Glutamatergic neuron (in vitro differentiated cells): ENCODE measurements at regions not wholly inside any gene's neighbourhood (a gene's known extent, or its start where the extent isn't known, plus 50 kb on each side); places are given as distances from the start of the nearest gene placed in this dataset.
A peak's percentile ranks its signal among the peaks of the same experiment; 100 is the strongest.

Experiments
- DNase-seq: peaks from one replicate; pipeline ENCODE4 v3.0.0; 2022
- H3K27ac Mint-ChIP-seq: one replicate; pipeline ENCODE4 v1.8.0; 2020; ENCODE audit warnings: mild to moderate bottlenecking, mixed read lengths, inconsistent platforms; ENCODE audit not compliant: unreplicated experiment
- H3K27me3 Mint-ChIP-seq: one replicate; pipeline ENCODE4 v1.8.0; 2020; ENCODE audit warnings: mild to moderate bottlenecking, moderate library complexity, mixed read lengths, inconsistent platforms; ENCODE audit not compliant: unreplicated experiment
- H3K36me3 Mint-ChIP-seq: one replicate; pipeline ENCODE4 v1.8.0; 2020; ENCODE audit warnings: mild to moderate bottlenecking, mixed read lengths, inconsistent platforms; ENCODE audit not compliant: unreplicated experiment
- H3K4me1 Mint-ChIP-seq: one replicate; pipeline ENCODE4 v1.8.0; 2020; ENCODE audit warnings: mild to moderate bottlenecking, low read depth, mixed read lengths, inconsistent platforms; ENCODE audit not compliant: unreplicated experiment
- H3K4me3 Mint-ChIP-seq: one replicate; pipeline ENCODE4 v1.8.0; 2020; ENCODE audit warnings: mild to moderate bottlenecking, mixed read lengths, inconsistent platforms; ENCODE audit not compliant: unreplicated experiment
- H3K9me3 Mint-ChIP-seq: one replicate; pipeline ENCODE4 v1.8.0; 2020; ENCODE audit warnings: mild to moderate bottlenecking, moderate library complexity, mixed read lengths, inconsistent platforms; ENCODE audit not compliant: unreplicated experiment
- TF ChIP-seq, protein P1 (sequence below): fragments of 200-600 bp; sonication (generic); IDR thresholded peaks from one replicate; pipeline ENCODE4 v1.5.0; 2021; ENCODE audit not compliant: partially characterized antibody, unreplicated experiment

- TF ChIP-seq, protein P1, sequence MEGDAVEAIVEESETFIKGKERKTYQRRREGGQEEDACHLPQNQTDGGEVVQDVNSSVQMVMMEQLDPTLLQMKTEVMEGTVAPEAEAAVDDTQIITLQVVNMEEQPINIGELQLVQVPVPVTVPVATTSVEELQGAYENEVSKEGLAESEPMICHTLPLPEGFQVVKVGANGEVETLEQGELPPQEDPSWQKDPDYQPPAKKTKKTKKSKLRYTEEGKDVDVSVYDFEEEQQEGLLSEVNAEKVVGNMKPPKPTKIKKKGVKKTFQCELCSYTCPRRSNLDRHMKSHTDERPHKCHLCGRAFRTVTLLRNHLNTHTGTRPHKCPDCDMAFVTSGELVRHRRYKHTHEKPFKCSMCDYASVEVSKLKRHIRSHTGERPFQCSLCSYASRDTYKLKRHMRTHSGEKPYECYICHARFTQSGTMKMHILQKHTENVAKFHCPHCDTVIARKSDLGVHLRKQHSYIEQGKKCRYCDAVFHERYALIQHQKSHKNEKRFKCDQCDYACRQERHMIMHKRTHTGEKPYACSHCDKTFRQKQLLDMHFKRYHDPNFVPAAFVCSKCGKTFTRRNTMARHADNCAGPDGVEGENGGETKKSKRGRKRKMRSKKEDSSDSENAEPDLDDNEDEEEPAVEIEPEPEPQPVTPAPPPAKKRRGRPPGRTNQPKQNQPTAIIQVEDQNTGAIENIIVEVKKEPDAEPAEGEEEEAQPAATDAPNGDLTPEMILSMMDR: no peak
- Mint-ChIP-seq H3K4me1 (peaks cover 24% of the 10 kb centered on the region), H3K36me3 (no peaks in the 10 kb centered on the region), H3K27ac (no peak overlapping the region), H3K4me3 (no peak overlapping the region), H3K27me3 (no peaks in the 10 kb centered on the region), H3K9me3 (peaks cover 5% of the 10 kb centered on the region)
- no peak for DNase-seq
These were observed 209.5 kb upstream of the TWIST2 start for GRCh38 chr2:238638100-238638981.

DNA sequence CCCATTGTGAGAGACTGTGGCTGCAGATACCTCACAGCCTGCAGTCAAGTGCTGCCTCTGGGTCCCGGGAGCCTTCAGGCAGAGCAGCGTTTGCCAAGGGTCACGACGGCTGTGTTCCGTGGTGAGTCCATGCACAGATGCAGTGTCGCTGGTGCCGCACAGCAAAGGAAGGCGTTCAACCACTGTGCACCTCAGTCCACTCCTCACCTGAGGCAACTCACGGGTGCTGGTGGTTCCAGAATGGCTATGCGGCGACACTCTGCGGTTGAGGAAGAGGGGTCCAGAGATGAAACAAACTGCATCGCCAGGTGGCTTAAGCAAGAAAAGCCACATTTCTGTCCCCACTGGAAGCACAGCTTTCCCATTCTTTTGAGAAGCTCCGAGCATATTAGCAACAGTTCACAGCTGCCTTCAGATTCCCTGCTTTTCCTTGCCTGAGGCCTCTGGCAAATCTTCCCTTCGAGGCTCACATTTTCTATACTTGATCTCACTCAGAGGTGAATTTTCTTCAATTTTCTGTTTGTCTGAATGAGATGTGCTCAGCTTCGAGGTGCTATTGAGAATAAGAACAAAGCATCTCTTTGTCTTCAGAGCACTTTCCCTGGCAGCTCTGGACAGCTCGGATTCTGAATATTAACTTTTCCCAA lies 208.8 kb upstream of the TWIST2 start:
- Mint-ChIP-seq H3K4me3 (no peak overlapping the region), H3K36me3 (no peaks in the 10 kb centered on the region), H3K27ac (peak overlapping the region; percentile 64), H3K27me3 (no peaks in the 10 kb centered on the region), H3K4me1 (peaks cover 24% of the 10 kb centered on the region), H3K9me3 (peaks cover 6% of the 10 kb centered on the region)
- no peak for DNase-seq
- TF ChIP-seq, protein P1: no peak

- TF ChIP-seq, protein P1: no peak
- H3K27me3 Mint-ChIP-seq: peaks cover 2% of the 10 kb centered on the region
- peaks cover 4% of the 10 kb centered on the region for H3K9me3 Mint-ChIP-seq
- DNase-seq: no peak
- H3K36me3 Mint-ChIP-seq: no peaks in the 10 kb centered on the region
- peaks cover 16% of the 10 kb centered on the region for H3K4me1 Mint-ChIP-seq
- H3K4me3 Mint-ChIP-seq: no peak overlapping the region
- no peak overlapping the region for H3K27ac Mint-ChIP-seq
These were observed 207.4 kb upstream of the TWIST2 start for GRCh38 chr2:238640486-238640885.

GRCh38 chr2:238642973-238643372 lies 204.9 kb upstream of the TWIST2 start:
- no peak for DNase-seq
- Mint-ChIP-seq H3K27ac (no peak overlapping the region), H3K36me3 (no peaks in the 10 kb centered on the region), H3K9me3 (peaks cover 2% of the 10 kb centered on the region), H3K4me3 (no peak overlapping the region), H3K4me1 (peaks cover 5% of the 10 kb centered on the region), H3K27me3 (peaks cover 2% of the 10 kb centered on the region)
- TF ChIP-seq, protein P1: no peak

DNA sequence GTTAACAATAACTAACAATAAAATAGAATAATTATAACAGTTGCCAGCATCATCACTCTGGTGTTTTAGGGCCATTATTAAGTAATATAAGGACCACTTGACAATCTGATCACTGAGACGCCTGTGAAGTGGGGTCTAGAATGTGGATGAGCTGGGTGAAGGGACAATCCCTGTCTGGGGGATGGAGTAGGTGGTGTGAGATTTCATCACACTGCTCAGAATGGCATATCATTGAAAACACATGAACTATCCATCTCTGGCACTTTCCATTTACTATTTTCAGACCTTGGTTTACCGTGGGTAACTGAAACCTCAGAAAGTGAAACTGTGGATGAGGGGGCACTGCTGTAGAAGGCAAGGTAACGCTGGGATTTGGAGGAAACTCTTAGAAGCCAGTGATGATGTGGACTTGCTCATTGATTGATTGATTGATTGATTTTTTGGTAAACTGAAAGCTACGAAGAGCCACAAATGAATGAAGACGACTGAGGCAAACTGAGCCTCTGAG lies 204.4 kb upstream of the TWIST2 start:
- Mint-ChIP-seq H3K27me3 (peaks cover 2% of the 10 kb centered on the region), H3K9me3 (peaks cover 2% of the 10 kb centered on the region), H3K36me3 (no peaks in the 10 kb centered on the region), H3K4me3 (no peak overlapping the region), H3K4me1 (peaks cover 5% of the 10 kb centered on the region), H3K27ac (no peak overlapping the region)
- TF ChIP-seq, protein P1: no peak
- DNase-seq: no peak
